ENCODE measurements at regions not wholly inside any gene's neighbourhood (a gene's known extent, or its start where the extent isn't known, plus 50 kb on each side); places are given as distances from the start of the nearest gene placed in this dataset.
"Not testable (repeated sequence)": the region's sequence is repeated elsewhere in the genome, so short reads cannot be mapped to it uniquely, and the experiment has no call there.

DNA sequence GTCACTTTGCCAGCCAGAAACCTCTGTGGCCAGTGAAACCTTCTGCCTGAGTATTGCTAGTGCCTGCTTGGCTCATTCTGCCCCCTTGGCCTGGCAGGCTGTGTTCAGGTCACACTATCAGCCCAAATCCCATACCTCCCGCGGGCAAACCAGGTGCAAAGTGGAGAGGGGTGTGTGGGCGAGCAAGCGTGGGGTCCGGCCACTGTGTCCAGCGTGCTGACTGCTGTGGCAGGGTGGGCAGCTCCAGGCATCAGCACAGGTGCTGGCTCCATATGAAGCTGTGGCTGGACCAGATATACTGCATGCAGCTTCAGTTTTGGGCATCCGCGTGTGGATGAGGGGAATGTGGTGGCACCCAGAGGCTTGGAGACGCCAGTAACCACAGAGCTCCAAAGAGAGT lies 576.5 kb upstream of the EDIL3 start:
- peak in 1 of 2 donors; percentile 0 for DNase-seq

DNA sequence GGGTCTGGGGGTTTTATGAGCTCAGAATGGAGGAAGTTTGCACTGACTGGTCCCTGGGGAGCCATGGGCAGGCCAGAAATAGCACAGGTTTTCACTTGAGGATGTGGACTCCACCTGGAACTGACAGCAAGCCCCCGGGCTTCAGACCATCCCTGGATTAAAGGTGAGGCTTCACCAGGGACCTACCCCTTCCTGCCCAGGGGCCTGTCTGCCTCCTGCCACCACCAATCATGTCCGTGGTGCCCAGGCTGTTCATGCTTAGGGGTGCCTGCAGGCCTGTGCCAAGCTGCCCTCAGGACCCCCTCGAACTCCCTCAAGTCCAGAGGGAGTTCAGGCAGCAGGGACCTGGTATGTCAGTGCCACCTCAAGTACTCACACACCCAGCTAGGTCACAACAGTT lies 577.2 kb upstream of the EDIL3 start:
- DNase-seq = no peak

DNA sequence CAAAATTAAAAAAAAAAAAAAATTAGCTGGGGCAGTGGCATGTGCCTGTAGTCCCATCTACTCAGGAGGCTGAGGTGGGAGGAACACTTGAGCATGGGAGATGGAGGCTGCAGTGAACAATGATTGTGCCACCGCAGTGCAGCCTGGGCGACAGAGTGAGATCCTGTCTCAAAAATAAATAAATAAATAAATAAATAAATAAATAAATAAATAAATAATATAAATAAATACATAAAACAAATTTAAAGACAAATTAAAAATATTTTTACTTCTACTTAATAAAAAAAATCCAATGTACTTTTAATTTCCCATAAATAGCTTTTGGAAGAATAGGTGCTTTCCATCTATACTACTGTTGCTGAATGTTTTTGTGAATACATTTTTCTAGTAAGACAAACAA lies 598.4 kb upstream of the EDIL3 start:
- no peak for DNase-seq

DNA sequence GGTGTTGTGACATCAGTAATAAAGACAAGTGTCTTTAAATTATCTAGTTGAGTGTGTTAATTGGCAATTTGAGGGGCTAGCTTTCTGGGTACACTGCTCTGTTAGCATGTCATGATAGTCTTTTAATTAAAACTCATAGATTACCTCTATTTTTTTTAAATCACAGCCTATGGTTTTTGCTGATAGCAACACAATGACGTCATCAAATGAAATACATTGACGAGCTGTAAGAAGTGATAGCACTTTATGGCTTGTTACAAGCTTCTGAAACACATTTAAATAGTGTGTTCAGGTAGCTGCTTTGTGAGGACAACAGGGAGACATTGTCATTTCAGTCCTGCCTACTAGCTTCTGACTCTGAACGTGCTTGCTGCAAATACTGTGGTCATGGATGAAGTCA lies 600.5 kb upstream of the EDIL3 start:
- no peak for DNase-seq

DNA sequence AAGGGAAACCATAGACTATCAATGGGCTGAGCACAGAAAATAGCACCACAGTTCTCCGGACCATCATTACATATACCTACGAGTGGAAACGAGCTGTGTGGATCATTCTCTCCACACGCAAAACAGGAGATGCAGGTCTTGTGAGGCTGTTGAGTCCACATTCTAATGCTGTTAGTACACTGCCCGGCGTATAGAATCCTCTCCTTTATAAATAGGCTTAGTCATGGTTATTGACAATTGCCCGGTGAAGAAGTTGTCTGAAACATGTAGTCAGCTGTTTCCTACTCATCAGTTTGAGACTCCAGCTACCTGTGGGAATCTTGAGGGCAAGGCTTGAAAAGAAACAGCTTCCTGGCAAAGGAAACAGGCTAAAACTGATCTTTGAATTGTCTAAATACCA lies 602.0 kb upstream of the EDIL3 start:
- DNase-seq = no peak

DNA sequence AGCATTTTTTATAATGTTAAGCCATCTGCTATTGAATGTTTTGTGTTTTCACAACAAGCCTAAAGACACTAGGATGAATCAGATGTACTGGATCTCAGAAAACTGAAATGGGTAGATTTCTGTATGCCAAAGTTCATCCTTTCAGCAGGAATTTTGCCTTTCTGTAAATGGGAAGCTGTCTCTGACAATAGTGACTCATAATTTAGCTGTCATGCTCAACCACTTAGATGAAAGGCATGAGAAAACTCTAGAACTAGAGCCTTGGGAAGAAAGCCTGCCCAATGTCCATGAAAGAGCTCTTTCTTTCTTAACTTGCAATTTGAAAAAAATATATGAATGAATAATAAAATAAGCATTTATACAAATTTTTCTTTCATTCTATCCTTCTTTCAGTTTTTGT lies 616.0 kb upstream of the EDIL3 start:
- no peak for DNase-seq

DNA sequence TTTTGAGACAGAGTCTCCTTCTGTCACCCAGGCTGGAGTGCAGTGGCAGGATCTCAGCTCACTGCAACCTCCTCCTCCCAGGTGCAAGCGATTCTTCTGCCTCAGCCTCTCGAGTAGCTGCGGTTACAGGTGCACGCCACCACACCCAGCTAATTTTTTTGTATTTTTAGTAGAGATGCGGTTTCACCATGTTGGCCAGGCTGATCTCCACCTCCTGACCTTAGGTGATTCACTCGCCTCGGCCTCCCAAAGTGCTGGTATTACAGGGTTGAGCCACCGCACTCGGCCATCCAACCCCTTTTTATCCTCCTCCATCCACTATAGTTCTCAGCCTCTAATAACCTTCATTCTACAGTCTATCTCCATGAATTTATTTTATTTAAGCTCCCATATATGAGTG lies 617.3 kb upstream of the EDIL3 start:
- not testable (repeated sequence) for DNase-seq

DNA sequence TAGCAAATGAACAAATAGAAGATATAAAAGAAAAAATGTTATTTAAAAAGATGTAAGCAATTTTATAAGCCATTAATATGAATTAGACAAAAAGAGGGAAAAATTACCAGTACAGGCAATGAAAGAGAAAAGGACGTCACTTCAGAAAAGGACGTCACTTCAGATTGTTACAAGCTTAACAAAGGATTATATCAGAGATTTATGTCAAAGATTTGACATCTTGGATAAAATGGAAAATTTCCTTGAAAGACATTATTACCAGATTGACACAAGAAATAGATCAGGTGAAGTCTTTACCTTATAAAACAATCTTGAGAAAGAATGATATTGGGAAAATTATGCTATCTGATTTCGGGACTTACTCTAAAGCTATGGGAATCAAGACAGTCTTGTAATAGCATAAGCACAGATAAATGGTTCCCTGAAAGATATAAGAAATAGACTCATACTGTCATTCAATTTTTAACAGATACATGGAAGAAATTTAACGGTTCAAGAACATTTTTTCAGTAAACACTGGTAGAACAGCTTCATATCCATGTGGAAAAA lies 625.4 kb upstream of the EDIL3 start:
- no peak for DNase-seq

DNA sequence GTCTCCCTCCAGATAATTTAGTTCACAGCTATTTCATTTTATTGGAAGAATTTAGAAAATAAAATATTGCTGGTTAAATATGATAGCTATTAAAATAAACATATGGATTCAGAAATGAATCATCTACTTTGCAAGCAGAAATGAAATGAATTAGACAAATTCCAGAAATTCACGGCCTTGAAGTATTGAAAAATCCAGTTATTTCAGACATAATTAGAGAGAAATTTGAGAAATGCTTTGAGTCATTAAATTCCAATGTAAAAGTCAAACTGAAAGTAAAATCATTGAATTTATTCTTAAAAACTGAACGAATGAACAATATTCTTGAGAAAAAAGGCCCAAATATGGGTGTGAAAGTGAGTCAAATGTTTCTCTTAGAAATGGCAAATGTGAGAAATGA lies 632.6 kb upstream of the EDIL3 start:
- no peak for DNase-seq

DNA sequence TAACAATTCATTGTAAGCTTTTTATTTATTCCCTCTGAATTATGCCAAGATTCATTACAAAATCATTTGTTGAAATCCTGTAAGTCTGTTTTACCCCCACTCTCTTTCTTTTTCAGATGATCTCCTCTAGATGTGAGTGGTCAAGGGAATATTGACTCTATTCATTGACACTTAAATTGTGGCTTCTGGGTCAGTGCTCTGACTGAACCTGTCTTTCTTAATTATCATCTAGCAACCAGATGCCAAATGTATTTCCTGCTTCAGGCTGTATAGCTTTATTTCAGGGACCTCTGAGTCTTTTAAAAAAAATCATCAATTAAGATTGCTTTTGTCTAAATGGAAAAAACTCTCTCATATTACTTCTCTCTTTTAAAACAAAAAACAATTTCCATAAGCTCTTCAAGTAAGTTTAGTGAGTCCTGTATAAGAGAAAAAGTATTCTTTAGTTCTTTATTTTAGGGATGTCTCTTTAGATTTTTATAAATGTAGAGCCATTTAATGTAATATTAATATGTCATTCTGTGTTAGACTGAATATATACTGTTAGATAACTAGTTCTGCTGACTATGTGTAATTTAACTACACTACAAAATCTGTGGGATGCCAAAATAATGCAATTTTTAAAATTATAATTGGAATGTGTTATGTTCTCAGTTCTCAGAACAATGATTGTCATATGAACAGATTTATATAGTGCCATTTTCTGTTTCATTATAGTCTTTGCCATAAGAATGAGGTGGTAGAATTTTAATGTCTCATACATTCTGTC lies 645.8 kb upstream of the EDIL3 start:
- DNase-seq = no peak

DNA sequence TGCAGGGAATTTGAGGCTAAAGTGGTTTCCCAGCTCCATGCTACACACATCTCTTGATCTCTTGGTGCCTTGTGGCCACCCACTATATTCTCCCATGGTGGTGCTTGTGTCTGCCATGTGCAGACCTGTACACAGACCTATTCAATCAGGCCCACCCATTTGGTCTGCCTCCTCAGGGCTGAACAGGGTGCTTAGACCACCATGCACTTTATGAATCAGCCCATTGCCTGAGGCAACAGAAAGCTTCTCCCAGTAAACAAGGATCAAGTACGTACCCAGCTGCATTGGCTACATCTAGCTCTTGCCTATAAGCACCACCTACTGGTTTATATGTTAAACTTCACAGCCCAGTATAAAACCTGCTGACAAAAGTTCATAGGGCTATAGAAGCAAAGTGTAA lies 664.3 kb upstream of the EDIL3 start:
- no peak for DNase-seq

DNA sequence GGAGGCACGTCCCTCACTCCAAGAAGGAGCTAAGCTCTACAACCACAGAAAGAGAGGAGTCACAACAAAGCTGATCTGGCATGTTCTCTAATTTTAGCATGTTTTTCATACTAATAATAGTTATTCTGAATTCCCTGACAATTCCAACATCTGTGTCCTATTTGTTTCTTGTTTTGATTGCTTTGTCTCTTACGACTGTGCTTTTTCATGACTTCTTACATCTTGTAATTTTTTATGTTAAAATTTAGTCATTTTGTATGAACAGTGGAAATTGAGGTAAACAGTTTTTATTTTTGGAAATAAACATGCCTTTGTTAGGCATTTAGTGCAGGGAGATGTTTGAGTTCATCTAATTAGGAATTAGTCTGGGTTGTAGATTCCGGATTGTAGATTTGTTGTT lies 668.1 kb upstream of the EDIL3 start:
- no peak for DNase-seq

DNA sequence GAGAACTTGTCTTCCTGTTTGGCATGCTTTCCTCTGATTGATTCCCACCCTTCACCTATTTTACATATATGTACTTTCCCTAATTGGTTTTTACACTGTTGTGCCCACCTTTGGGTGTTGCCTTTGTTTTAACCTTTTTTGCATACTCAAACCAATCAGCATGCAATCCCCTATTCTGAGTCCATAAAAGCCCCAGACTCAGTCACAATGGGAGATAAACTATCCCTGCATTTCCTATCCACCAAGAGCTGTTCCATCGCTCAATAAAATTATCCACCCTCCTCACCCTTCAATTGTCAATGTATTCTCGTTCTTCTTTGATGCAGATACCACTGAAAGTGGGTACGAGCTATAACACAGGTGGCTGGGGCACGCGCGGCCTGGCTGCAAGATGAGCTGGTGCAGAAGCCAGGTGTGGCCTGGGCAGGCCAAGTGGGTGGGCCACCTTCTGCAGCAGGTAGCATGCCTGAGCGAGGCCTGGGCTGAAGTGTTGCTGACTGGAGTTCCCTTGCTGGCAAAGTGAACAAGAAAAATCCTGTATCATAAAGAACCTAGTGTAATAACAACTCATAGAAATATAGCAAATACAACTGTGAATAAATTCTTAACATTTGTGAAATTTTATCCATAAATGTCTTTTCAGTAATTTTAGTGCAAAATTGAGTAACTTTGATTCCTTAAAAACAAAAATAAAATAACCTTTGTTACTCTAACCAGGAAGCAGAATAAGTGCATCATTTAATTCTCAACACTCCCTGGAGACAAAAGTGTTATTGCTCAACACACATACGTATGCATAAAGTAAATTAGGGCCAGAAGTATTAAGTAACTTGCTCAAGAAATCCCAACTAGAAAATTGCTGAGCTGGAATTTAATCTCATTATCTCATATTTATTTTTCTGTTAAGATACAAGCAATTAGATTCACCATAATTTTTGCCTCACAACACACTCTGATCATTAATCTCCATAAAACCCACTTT lies 685.3 kb upstream of the EDIL3 start:
- DNase-seq = no peak

DNA sequence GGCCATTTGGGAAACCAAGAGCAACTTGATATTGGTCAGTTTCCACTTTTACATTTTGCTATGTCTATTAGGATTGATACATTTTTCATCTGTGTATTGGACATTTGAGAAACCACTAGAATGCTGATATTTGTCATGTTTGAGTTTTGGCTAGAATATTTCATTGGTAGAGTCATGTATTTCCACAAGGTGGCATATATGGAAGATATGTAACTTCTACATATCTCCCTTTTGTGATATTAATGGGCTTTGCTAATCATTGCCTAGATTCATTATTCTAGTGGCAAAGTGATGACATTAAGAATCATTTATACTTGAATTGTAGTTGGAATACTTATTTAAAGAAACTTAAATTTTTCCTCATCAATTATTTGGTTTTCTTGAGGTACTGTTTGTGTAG lies 692.9 kb upstream of the EDIL3 start:
- DNase-seq = no peak

DNA sequence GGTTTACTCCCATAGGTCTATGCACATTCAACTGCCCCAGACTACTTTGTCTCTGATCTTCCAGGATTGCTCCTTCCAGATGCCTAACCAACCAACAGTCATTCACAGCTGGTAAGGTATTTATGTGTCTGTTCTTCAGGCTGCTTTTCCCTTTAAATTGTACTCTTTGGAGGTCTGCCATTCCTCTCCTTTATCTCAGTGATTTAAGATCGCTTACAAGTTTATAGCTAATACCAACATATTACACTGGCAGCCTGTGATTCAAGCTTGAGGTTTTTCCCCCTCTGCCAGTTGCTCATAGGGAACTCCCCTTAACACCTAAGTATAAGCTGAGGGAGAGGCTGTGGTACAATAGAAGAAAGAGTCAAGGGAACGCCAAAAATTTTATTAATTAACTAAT lies 711.7 kb upstream of the EDIL3 start:
- DNase-seq = no peak

DNA sequence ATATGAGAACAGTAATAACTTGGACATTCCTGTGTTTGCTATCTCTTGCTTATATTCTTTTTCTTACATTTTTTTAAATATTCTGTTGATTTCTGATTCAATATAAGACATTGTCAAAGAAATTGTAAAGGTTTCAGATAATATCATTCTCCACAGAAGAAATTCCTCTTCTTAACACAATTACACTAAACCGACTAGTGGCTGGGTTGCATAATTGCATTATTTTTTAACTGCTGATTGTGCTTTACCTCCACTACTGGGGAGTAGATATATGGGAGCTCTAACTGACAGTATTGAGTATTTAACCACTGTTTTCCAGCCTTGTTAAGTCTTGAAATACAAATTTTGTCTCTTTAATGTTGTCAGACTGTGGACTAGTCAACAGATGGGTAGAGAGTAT lies 723.8 kb upstream of the EDIL3 start:
- no peak for DNase-seq

DNA sequence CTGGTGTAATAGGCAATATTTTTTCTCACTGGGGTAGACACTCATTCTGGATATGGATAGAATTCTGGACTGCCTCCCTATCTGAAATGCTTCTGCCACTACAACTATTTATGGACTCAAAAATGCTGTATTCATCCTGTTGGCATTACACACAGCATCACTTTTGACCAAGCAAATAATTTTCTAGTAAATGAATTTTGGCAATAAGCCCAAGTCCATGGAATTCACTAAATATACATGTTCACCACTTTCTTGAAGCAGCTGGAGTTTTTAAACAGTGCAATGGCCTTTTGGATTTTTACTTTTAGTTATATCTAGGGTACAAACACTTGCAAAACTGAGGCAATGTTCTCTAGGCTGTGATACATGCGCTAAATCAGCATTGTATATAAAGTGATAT lies 724.9 kb upstream of the EDIL3 start:
- no peak for DNase-seq

DNA sequence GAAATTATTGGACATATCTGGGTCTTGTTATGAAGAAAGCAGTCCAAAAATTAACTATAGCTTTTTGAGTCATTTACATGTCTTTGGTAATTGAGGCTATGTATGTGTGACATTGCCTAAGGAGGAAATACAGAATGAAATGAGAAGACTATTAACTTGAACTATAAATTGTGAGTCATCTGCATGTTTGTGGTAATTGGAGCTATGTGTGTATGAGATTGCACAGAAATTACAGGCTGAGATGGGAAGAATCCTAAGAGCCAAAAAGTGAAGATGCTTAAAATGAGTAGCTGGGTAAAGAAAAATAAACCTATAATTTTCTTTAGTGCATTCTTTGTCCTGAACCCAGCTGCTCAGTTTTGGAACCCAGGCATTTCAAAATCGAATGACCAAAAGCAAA lies 747.6 kb upstream of the EDIL3 start:
- DNase-seq = no peak

DNA sequence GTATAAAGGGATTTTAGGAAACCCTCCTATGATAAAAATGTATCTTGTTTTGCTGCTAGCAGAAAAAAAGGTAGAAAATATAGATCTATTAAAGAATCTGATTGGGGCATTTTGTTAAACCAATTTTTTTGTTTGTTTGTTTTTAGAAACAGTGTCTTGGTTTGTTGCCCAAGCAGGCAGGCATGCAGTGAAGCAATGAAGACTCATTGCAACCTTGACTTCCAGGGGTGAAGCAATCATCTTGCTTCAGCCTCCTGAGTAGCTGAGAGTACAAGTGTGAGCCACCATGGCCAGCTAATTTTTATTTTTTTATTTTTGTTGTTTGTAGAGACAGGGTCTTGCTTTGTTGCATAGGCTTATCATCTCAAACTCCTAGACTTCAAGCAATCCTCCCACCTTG lies 755.8 kb upstream of the EDIL3 start:
- no peak for DNase-seq

DNA sequence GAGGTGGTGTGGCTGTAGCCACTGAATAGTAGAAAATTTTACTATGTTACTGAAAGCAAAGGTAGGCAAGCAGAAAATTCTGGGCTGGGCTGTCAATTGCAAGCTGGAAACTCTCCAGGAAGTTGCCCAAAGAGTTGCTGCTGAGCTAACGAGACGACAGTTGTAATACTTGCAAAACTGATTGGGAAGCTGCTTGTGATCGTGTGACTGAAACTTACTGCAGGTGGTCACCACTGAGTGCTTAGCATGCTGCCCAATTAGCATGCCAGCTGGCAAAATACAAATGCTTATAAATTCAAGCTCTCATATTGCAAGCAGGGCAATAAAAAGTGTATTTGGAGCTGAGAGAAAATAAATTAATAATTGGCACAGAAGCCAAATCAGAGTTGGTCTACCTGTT lies 758.5 kb upstream of the EDIL3 start:
- no peak for DNase-seq

DNA sequence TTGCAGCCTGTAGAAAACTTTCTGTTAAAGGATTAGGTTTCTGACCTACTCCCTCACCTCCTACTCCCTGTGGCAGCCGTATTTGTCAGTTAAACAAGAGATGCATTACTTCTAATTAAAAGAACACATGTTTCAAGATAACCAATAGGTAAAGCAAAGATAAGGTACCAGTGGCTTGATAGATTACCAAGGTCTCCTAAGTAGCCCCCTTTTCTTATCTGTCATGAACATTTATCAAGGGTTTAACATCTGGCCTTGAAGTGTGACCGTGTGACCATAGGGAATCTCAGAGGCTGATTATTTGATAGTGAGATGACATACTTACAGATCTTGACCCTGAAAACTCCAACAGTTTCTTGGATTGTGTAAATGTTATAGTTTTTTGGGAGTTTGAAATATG lies 764.0 kb upstream of the EDIL3 start:
- DNase-seq = no peak

DNA sequence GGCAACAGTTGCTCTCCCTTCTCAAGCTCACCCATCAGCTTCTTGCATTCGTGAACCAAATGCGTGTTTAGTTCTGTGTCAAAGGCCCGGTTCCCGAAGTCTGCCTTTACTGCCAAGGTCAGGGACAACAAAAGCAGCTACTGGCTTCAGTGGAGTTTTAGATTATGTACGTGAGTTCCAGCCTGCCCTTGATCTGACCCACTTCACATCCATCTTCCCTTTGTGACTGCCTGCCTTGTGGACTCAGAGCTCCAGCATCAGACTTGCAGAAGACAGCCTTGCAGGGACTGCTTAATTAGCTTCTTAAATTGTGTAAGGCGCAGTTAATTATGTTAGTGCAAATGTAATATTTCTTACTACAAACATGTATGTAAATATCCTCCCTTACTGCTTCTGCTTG lies 774.7 kb upstream of the EDIL3 start:
- no peak for DNase-seq

DNA sequence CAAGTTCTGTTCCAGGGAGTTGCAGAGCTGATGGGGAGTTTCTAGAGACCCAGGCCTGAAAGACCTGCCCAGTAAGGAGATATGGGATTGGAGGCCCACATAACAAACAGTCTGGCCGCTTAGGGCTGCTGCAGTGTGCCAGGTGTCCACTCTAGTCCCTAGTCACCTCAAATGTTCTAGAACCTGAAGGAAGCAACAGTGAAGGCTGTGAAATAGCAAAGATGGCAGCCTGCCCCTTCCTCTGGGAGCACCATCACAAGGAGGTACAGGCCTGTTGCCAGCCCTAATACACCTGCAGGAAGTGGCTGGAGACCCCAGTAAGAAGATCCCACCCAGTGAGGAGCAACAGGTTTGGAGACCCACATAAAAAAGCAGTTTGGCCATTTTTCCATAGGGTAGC lies 783.8 kb upstream of the EDIL3 start:
- DNase-seq = no peak

DNA sequence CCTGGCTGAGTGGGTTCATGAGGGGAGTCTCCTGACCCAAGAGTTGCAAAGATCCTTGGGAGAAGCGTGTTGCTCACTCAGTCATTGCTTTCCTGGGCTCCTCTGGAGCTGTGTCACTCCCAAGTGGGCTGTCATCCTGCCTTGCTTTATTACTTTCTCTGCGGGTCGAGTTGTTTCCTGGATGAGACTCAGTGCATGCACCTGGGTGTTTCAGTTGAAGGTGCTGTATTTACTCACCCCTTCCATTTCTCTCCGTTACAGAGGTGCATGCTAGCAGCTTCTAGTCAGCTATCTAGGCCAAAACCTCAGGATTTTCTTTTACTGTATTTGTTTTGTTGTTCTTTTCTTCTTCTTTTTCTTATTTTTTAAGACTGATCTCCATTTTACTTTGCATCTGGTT lies 785.5 kb upstream of the EDIL3 start:
- DNase-seq = no peak
